ENCODE measurements at regions not wholly inside any gene's neighbourhood (a gene's known extent, or its start where the extent isn't known, plus 50 kb on each side); places are given as distances from the start of the nearest gene placed in this dataset.

DNA sequence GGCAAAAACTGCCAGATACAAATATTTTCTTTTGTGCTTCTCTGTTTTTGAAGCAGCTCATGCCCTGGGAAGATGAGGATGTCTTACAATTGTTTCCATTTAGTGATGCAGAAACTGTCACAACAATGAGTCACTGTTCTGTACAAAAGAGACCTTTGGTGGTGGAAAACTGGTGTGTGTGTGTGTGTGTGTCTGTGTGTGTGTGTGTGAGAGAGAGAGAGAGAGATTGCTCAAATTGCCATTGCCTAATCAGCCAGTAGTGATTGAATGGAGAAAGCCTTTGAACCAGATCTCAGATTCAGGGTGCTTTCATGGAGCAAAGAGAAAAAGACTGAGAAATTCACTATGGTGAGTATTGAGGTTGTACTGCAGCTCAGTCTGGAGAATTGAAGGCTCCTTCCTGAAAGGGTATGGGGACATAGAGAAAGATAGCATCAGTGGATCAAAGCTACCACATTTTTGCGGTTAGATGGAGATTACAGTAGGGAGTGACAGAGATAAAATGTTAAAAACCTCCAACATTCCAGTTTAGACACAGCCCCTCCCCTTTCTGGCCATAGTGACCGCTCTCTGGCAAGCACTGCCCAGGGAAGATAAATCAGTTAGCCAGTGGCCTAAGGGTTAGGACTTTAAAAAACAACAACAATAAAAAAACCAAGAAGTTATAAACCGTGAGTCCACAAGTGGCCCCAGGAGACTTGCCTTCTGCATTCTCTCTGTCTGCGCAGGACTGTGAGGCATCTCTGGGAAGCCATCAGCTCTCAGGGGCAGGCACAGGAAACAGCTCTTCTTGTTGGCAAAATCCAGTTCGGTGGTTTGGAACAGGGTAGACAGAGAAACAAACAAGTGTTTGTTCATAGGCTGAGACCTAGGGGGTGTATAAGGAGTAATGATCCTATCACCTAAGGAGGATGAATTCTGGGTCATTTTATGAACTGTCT, 406.5 kb downstream of the DUSP10 start:
- TF ChIP-seq EZH2 (IDR thresholded peaks at IDR 0.05; ENCODE audit: borderline replicate concordance, insufficient read depth, low read length, poor library complexity, severe bottlenecking) (no peak), MXI1 (conservative IDR thresholded peaks at IDR 0.05; ENCODE audit: poor library complexity, severe bottlenecking) (no peak), SMC3 (conservative IDR thresholded peaks at IDR 0.05; ENCODE audit: poor library complexity) (no peak)
- TF ChIP-seq, protein P1, sequence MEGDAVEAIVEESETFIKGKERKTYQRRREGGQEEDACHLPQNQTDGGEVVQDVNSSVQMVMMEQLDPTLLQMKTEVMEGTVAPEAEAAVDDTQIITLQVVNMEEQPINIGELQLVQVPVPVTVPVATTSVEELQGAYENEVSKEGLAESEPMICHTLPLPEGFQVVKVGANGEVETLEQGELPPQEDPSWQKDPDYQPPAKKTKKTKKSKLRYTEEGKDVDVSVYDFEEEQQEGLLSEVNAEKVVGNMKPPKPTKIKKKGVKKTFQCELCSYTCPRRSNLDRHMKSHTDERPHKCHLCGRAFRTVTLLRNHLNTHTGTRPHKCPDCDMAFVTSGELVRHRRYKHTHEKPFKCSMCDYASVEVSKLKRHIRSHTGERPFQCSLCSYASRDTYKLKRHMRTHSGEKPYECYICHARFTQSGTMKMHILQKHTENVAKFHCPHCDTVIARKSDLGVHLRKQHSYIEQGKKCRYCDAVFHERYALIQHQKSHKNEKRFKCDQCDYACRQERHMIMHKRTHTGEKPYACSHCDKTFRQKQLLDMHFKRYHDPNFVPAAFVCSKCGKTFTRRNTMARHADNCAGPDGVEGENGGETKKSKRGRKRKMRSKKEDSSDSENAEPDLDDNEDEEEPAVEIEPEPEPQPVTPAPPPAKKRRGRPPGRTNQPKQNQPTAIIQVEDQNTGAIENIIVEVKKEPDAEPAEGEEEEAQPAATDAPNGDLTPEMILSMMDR (IDR thresholded peaks at IDR 0.05; ENCODE audit: poor library complexity, severe bottlenecking): no peak
- TF ChIP-seq, protein P2, sequence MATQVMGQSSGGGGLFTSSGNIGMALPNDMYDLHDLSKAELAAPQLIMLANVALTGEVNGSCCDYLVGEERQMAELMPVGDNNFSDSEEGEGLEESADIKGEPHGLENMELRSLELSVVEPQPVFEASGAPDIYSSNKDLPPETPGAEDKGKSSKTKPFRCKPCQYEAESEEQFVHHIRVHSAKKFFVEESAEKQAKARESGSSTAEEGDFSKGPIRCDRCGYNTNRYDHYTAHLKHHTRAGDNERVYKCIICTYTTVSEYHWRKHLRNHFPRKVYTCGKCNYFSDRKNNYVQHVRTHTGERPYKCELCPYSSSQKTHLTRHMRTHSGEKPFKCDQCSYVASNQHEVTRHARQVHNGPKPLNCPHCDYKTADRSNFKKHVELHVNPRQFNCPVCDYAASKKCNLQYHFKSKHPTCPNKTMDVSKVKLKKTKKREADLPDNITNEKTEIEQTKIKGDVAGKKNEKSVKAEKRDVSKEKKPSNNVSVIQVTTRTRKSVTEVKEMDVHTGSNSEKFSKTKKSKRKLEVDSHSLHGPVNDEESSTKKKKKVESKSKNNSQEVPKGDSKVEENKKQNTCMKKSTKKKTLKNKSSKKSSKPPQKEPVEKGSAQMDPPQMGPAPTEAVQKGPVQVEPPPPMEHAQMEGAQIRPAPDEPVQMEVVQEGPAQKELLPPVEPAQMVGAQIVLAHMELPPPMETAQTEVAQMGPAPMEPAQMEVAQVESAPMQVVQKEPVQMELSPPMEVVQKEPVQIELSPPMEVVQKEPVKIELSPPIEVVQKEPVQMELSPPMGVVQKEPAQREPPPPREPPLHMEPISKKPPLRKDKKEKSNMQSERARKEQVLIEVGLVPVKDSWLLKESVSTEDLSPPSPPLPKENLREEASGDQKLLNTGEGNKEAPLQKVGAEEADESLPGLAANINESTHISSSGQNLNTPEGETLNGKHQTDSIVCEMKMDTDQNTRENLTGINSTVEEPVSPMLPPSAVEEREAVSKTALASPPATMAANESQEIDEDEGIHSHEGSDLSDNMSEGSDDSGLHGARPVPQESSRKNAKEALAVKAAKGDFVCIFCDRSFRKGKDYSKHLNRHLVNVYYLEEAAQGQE (IDR thresholded peaks at IDR 0.05; ENCODE audit: borderline replicate concordance): no peak
